ENCODE measurements at regions not wholly inside any gene's neighbourhood (a gene's known extent, or its start where the extent isn't known, plus 50 kb on each side); places are given as distances from the start of the nearest gene placed in this dataset.

DNA sequence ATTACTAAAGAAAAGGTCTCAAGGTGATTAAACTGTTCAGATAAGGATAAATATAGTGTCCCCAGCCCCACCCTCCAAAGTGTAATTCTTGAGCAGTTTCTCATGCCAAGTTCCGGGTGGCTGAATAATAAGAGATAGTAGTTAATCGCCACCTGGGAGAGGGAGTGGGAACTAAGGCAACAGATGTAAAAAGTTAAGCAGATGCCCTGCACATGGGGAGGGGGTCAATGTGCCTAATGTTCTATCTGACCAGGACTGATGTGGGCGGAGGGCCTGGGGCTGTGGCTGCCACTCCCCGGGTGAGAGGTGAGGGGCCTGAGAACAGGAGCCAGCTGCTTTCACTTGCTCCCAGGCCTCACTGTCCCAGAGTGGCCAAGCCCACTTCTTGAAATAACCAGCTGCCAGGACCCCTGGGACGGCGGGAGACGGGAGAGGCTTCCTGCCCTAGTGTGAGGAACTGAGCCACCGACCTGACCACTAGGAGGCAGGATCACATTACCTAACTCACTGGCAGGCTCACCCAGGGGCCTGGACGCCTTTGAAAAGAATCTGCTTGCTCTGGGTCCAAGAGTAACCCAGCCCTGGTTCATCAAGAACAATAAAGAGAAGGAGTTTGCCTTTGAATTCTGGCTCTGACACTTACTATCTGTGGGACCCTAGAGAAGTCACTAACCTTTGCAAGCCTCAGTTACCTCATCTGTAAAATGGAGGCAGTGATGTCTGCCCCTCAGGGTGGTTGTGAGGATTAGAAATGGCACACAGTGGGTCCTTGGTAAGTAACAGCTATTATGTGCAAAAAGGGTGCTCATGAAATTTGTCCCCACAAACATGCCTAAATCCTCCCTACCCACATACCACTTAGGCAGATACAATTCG lies 179.2 kb downstream of the ATG4C start:
- peak in 1 of 2 donors; percentile 73 for ATAC-seq
- Mint-ChIP-seq H3K27ac (no peak overlapping the region), H3K9me3 (no peaks in the 10 kb centered on the region), H3K36me3 (no peaks in the 10 kb centered on the region)
- peak in 1 of 2 donors; percentile 23 for DNase-seq (ENCODE audit: low spot score in 2 of 2)

DNA sequence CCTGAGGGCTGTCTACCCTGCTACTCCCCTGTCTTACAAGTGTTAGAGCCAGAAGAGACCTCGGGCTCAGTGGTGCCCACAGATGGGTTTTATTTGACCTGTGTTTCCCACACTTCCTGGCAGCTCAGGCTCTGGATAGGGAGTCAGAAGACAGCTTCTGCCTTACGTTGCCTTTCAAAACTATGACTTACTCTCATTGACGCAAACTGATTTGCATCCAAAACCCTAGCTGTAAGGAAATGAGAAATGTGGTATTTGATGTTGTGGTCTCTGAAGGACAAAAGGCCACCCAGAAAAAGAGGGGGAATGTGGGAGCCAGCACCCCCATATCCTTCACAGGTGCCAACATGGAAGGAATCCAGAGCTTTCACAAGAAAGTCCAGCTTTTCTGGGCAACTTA lies 180.2 kb downstream of the ATG4C start:
- no peaks in the 10 kb centered on the region for H3K36me3 Mint-ChIP-seq
- DNase-seq (ENCODE audit: low spot score in 2 of 2) (no peak), ATAC-seq (no peak)
- no peaks in the 10 kb centered on the region for H3K9me3 Mint-ChIP-seq
- H3K27ac Mint-ChIP-seq, result no peak overlapping the region

GRCh38 chr1:62967031-62967430 lies 183.1 kb downstream of the ATG4C start:
- Mint-ChIP-seq H3K27ac (no peak overlapping the region), H3K36me3 (no peaks in the 10 kb centered on the region), H3K9me3 (no peaks in the 10 kb centered on the region)
- DNase-seq (ENCODE audit: low spot score in 2 of 2) (no peak), ATAC-seq (no peak)

- ATAC-seq (no peak), DNase-seq (ENCODE audit: low spot score in 2 of 2) (no peak)
- H3K36me3 Mint-ChIP-seq, result no peaks in the 10 kb centered on the region
- no peaks in the 10 kb centered on the region for H3K9me3 Mint-ChIP-seq
- H3K27ac Mint-ChIP-seq, result no peak overlapping the region
Observed at GRCh38 chr1:62977366-62977765, 193.4 kb downstream of the ATG4C start.

GRCh38 chr1:62978741-62979140 lies 194.8 kb downstream of the ATG4C start:
- no peak for DNase-seq (ENCODE audit: low spot score in 2 of 2)
- Mint-ChIP-seq H3K9me3 (no peaks in the 10 kb centered on the region), H3K27ac (no peak overlapping the region), H3K36me3 (no peaks in the 10 kb centered on the region)
- ATAC-seq, result no peak

DNA sequence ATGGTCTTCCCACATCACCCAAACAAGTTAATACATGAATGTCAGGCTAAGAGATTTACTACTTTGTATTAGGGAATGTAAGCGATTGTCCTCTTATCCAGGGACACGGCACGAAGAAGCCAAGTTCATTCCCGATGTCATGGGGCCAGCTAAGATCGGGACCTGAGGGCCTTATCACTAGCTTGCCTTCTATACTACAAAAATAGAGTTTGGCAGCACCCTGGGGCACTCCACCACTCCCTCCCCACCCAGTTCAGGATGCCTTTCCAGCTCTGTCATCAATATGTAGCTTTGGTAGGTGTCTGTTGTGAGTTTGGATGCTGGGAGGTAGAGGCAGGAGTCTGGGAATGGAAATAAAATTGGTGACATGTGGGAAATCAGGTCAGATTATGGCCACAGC lies 197.5 kb downstream of the ATG4C start:
- ATAC-seq (no peak), DNase-seq (ENCODE audit: low spot score in 2 of 2) (no peak)
- H3K27ac Mint-ChIP-seq, result no peak overlapping the region
- no peaks in the 10 kb centered on the region for H3K9me3 Mint-ChIP-seq
- H3K36me3 Mint-ChIP-seq, result no peaks in the 10 kb centered on the region

- H3K27ac Mint-ChIP-seq, result no peak overlapping the region
- peaks cover 0 to 4% of the 10 kb centered on the region in 2 donors for H3K36me3 Mint-ChIP-seq
- ATAC-seq (no peak), DNase-seq (ENCODE audit: low spot score in 2 of 2) (no peak)
- peaks cover 3 to 5% of the 10 kb centered on the region in 2 donors for H3K9me3 Mint-ChIP-seq
Observed at GRCh38 chr1:62988867-62989266, 204.9 kb downstream of the ATG4C start.

GRCh38 chr1:62989497-62989896 lies 205.6 kb downstream of the ATG4C start:
- no peak overlapping the region for H3K27ac Mint-ChIP-seq
- peaks cover 0 to 4% of the 10 kb centered on the region in 2 donors for H3K36me3 Mint-ChIP-seq
- ATAC-seq (no peak), DNase-seq (ENCODE audit: low spot score in 2 of 2) (no peak)
- peaks cover 3 to 5% of the 10 kb centered on the region in 2 donors for H3K9me3 Mint-ChIP-seq

GRCh38 chr1:62991152-62991551 lies 207.2 kb downstream of the ATG4C start:
- DNase-seq (ENCODE audit: low spot score in 2 of 2), result no peak
- no peak for ATAC-seq
- H3K9me3 Mint-ChIP-seq, result peaks cover 3 to 5% of the 10 kb centered on the region in 2 donors
- no peak overlapping the region for H3K27ac Mint-ChIP-seq
- H3K36me3 Mint-ChIP-seq, result peaks cover 0 to 4% of the 10 kb centered on the region in 2 donors

- ATAC-seq (no peak), DNase-seq (ENCODE audit: low spot score in 2 of 2) (no peak)
- Mint-ChIP-seq H3K36me3 (no peaks in the 10 kb centered on the region), H3K27ac (no peak overlapping the region), H3K9me3 (no peaks in the 10 kb centered on the region)
Observed at GRCh38 chr1:62993844-62994243, 209.9 kb downstream of the ATG4C start.

DNA sequence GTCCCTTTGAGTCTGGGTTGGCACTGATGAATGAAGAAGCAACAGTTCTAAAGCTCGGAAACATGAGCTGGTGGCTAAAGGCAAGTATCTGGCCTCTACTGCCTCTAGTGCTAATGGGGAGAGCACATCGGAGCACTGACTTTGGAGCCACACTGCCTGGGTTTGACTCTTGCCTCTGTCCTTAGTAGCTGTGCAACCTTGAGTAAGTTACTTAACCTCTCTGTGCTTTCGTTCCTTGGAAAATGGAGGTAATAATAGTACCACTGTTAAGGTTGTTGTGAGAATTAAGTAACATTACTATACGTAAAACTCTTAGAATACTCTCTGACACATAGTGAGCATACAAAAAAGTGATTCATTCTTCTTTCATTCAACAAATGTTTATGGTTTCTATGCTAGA lies 211.2 kb downstream of the ATG4C start:
- no peak for ATAC-seq
- H3K9me3 Mint-ChIP-seq, result no peaks in the 10 kb centered on the region
- H3K27ac Mint-ChIP-seq, result no peak overlapping the region

GRCh38 chr1:62997884-62998283 lies 214.0 kb downstream of the ATG4C start:
- DNase-seq (ENCODE audit: low spot score in 2 of 2) (no peak), ATAC-seq (no peak)
- H3K9me3 Mint-ChIP-seq, result no peaks in the 10 kb centered on the region

More for the DNA sequence above, 211.2 kb downstream of the ATG4C start:
- DNase-seq (ENCODE audit: low spot score in 2 of 2), result no peak
- H3K36me3 Mint-ChIP-seq, result no peaks in the 10 kb centered on the region

GRCh38 chr1:62998845-62999649 lies 215.1 kb downstream of the ATG4C start:
- ATAC-seq, result no peak
- H3K9me3 Mint-ChIP-seq, result no peaks in the 10 kb centered on the region
- H3K27ac Mint-ChIP-seq, result no peak overlapping the region
- H3K36me3 Mint-ChIP-seq, result no peaks in the 10 kb centered on the region
- DNase-seq (ENCODE audit: low spot score in 2 of 2), result no peak

More at GRCh38 chr1:62997884-62998283, 214.0 kb downstream of the ATG4C start:
- no peaks in the 10 kb centered on the region for H3K36me3 Mint-ChIP-seq
- H3K27ac Mint-ChIP-seq, result no peak overlapping the region

DNA sequence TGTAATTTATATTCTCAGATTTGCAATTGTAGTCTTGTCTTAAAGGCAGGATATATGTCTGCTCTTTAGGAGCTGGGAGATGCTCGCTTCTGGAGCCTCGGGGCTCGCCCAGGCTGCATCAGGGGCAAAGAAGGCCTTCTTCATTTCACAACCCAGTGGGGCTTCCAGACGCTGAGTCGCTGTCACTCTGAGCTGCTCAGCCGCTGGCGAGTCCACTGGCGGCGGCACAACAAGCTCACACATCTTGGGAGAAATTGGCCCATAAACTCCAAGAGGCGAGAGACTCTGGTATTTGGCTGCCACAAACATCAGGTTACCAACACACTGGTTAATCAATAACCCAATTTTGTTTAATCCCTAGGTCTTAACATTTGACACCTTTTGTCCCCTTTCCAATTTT lies 216.6 kb downstream of the ATG4C start:
- Mint-ChIP-seq H3K9me3 (no peaks in the 10 kb centered on the region), H3K27ac (no peak overlapping the region), H3K36me3 (no peaks in the 10 kb centered on the region)
- no peak for DNase-seq (ENCODE audit: low spot score in 2 of 2)
- no peak for ATAC-seq

DNA sequence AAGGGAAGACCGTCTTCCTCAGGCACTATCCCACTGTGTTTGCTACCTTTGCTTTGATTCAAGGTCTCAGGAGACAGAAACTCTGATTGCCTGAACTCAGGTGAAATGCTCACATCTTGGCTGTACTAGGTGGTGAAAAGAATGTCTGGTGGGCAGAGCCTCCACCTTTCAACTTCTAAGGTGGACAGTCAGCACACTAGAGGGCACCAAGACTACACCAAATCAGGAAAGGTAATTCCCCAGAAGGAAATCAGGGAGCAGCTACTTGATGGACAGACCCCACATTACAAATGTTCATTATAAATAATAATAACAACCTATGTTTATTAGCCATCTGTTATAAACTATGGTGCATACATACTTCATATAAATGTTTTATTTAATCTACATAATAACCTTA lies 220.9 kb downstream of the ATG4C start:
- DNase-seq (ENCODE audit: low spot score in 2 of 2) (no peak), ATAC-seq (no peak)
- Mint-ChIP-seq H3K9me3 (peaks cover 0 to 5% of the 10 kb centered on the region in 2 donors), H3K27ac (no peak overlapping the region), H3K36me3 (no peaks in the 10 kb centered on the region)

GRCh38 chr1:63005812-63006211 lies 221.9 kb downstream of the ATG4C start:
- ATAC-seq, result peak in 1 of 2 donors; percentile 49
- H3K36me3 Mint-ChIP-seq, result no peaks in the 10 kb centered on the region
- no peak overlapping the region for H3K27ac Mint-ChIP-seq
- no peak for DNase-seq (ENCODE audit: low spot score in 2 of 2)
- H3K9me3 Mint-ChIP-seq, result peaks cover 0 to 5% of the 10 kb centered on the region in 2 donors

DNA sequence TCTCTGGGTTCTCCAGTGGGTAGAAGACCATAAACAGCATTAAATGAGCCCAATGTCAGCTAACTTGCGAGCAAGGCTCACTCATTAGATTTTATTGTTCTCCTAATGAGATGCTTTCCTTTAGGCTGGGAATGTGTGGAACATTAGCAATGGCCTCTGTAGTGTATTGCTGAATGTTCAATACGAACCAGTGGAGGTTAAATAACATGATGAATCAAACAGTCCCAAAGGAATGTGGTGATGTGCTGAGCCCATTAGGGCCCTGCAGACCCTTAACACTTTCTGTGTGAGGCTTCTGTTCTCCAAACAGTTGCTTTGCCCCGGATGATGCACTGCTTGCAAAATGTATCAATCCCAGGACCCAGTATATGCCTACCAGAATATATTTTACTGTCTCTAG lies 225.5 kb downstream of the ATG4C start:
- DNase-seq (ENCODE audit: low spot score in 2 of 2) (no peak), ATAC-seq (no peak)
- H3K36me3 Mint-ChIP-seq, result no peaks in the 10 kb centered on the region
- H3K27ac Mint-ChIP-seq, result no peak overlapping the region
- H3K9me3 Mint-ChIP-seq, result peaks cover 0 to 5% of the 10 kb centered on the region in 2 donors

Data from activated naive CD4-positive, alpha-beta T cell treated with anti-CD3 and anti-CD28 coated beads, Interleukin-2, amount 50 U/mL, for 72 hours (primary cell).